ENCODE measurements at regions not wholly inside any gene's neighbourhood (a gene's known extent, or its start where the extent isn't known, plus 50 kb on each side); places are given as distances from the start of the nearest gene placed in this dataset.
A peak's percentile ranks its signal among the peaks of the same experiment; 100 is the strongest.

GRCh38 chr20:40512994-40513393, 176.0 kb downstream of the MAFB start:
- Mint-ChIP-seq H3K27me3 (no peaks in the 10 kb centered on the region), H3K36me3 (no peaks in the 10 kb centered on the region), H3K4me3 (no peak overlapping the region), H3K9me3 (peaks cover 0 to 3% (median 0%) of the 10 kb centered on the region in 7 donors), H3K4me1 (no peaks in the 10 kb centered on the region), H3K27ac (no peak overlapping the region)
- no peak for DNase-seq
- Histone ChIP-seq H3K4me3 (ENCODE audit: low read depth, low read length) (no peak overlapping the region), H3K27ac (ENCODE audit: insufficient read depth, low read length, poor library complexity, severe bottlenecking) (no peak overlapping the region), H3K36me3 (ENCODE audit: control insufficient read depth, insufficient read depth, low read length) (no peaks in the 10 kb centered on the region), H3K9me3 (ENCODE audit: control insufficient read depth in 2 of 2, low read length in 2 of 2) (no peaks in the 10 kb centered on the region), H3K4me1 (ENCODE audit: control insufficient read depth, insufficient read depth, low read length, poor library complexity, severe bottlenecking) (no peaks in the 10 kb centered on the region), H3K27me3 (ENCODE audit: control insufficient read depth, insufficient read depth, low read length) (no peaks in the 10 kb centered on the region)
- ATAC-seq (ENCODE audit: low read depth in 2 of 2): no peak

DNA sequence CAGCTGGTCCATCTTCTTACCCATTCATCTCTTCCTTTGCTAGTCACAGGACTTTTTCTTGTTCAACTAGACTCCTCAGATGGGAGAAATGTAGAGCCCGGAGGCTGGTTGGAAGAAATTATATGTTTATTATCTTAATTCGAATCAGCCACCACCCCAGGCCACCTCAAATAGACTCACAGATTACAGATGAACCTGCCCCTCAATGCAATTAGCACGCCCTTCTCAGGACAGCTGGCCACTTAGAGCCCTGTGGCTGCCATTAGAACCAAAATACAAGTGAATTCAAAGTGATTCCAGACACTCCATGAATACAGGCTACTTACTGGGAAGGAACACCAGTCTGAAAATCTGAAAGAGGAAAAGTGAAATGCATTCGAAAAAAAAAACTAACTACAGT, 176.4 kb downstream of the MAFB start:
- Histone ChIP-seq H3K4me3 (ENCODE audit: low read depth, low read length) (no peak overlapping the region), H3K27ac (ENCODE audit: insufficient read depth, low read length, poor library complexity, severe bottlenecking) (no peak overlapping the region), H3K36me3 (ENCODE audit: control insufficient read depth, insufficient read depth, low read length) (no peaks in the 10 kb centered on the region), H3K4me1 (ENCODE audit: control insufficient read depth, insufficient read depth, low read length, poor library complexity, severe bottlenecking) (no peaks in the 10 kb centered on the region), H3K27me3 (ENCODE audit: control insufficient read depth, insufficient read depth, low read length) (no peaks in the 10 kb centered on the region), H3K9me3 (ENCODE audit: control insufficient read depth in 2 of 2, low read length in 2 of 2) (no peaks in the 10 kb centered on the region)
- no peaks in the 10 kb centered on the region for H3K36me3 Mint-ChIP-seq
- H3K27ac Mint-ChIP-seq: no peak overlapping the region
- no peak for ATAC-seq (ENCODE audit: low read depth in 2 of 2)
- H3K9me3 Mint-ChIP-seq: peaks cover 0 to 3% (median 0%) of the 10 kb centered on the region in 7 donors
- H3K4me3 Mint-ChIP-seq: no peak overlapping the region
- no peak for DNase-seq
- no peaks in the 10 kb centered on the region for H3K27me3 Mint-ChIP-seq
- no peaks in the 10 kb centered on the region for H3K4me1 Mint-ChIP-seq

- no peak overlapping the region for H3K4me3 ChIP-seq (ENCODE audit: low read depth, low read length)
- H3K9me3 Mint-ChIP-seq: peaks cover 0 to 3% (median 0%) of the 10 kb centered on the region in 7 donors
- no peak overlapping the region for H3K27ac Mint-ChIP-seq
- no peaks in the 10 kb centered on the region for H3K9me3 ChIP-seq (ENCODE audit: control insufficient read depth in 2 of 2, low read length in 2 of 2)
- no peak for DNase-seq
- no peak overlapping the region for H3K27ac ChIP-seq (ENCODE audit: insufficient read depth, low read length, poor library complexity, severe bottlenecking)
- H3K4me3 Mint-ChIP-seq: no peak overlapping the region
- H3K36me3 Mint-ChIP-seq: no peaks in the 10 kb centered on the region
- H3K36me3 ChIP-seq (ENCODE audit: control insufficient read depth, insufficient read depth, low read length): no peaks in the 10 kb centered on the region
- no peak for ATAC-seq (ENCODE audit: low read depth in 2 of 2)
- no peaks in the 10 kb centered on the region for H3K4me1 Mint-ChIP-seq
- H3K27me3 ChIP-seq (ENCODE audit: control insufficient read depth, insufficient read depth, low read length): no peaks in the 10 kb centered on the region
- H3K27me3 Mint-ChIP-seq: no peaks in the 10 kb centered on the region
- no peaks in the 10 kb centered on the region for H3K4me1 ChIP-seq (ENCODE audit: control insufficient read depth, insufficient read depth, low read length, poor library complexity, severe bottlenecking)
These were observed 177.6 kb downstream of the MAFB start for GRCh38 chr20:40511478-40511877.

DNA sequence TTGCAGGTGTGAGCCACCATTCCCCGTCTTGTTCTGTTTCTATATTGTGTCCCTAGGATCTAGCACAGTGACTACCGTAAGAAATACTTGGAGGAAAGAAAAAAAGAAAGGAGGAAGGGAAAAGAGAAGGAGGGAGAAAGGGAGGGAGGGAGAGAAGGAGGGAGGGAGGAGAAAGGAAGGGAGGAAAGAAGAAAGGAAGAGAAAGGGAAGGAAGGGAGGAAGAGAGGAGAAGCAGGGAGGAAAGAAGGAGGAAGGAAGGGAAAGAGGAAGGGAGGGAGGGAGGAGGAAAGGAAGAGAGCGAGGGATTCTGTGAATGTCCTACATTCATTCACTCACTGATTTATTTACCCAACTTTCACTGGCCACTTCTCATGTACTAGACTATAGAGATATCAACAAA, 178.4 kb downstream of the MAFB start:
- no peaks in the 10 kb centered on the region for H3K27me3 ChIP-seq (ENCODE audit: control insufficient read depth, insufficient read depth, low read length)
- no peak for DNase-seq
- H3K4me3 ChIP-seq (ENCODE audit: low read depth, low read length): no peak overlapping the region
- H3K9me3 ChIP-seq (ENCODE audit: control insufficient read depth in 2 of 2, low read length in 2 of 2): no peaks in the 10 kb centered on the region
- H3K4me1 ChIP-seq (ENCODE audit: control insufficient read depth, insufficient read depth, low read length, poor library complexity, severe bottlenecking): no peaks in the 10 kb centered on the region
- H3K36me3 Mint-ChIP-seq: no peaks in the 10 kb centered on the region
- H3K36me3 ChIP-seq (ENCODE audit: control insufficient read depth, insufficient read depth, low read length): no peaks in the 10 kb centered on the region
- peaks cover 0 to 3% (median 0%) of the 10 kb centered on the region in 7 donors for H3K9me3 Mint-ChIP-seq
- H3K27ac ChIP-seq (ENCODE audit: insufficient read depth, low read length, poor library complexity, severe bottlenecking): no peak overlapping the region
- no peak overlapping the region for H3K4me3 Mint-ChIP-seq
- no peak overlapping the region for H3K27ac Mint-ChIP-seq
- no peaks in the 10 kb centered on the region for H3K4me1 Mint-ChIP-seq
- no peaks in the 10 kb centered on the region for H3K27me3 Mint-ChIP-seq
- no peak for ATAC-seq (ENCODE audit: low read depth in 2 of 2)

DNA sequence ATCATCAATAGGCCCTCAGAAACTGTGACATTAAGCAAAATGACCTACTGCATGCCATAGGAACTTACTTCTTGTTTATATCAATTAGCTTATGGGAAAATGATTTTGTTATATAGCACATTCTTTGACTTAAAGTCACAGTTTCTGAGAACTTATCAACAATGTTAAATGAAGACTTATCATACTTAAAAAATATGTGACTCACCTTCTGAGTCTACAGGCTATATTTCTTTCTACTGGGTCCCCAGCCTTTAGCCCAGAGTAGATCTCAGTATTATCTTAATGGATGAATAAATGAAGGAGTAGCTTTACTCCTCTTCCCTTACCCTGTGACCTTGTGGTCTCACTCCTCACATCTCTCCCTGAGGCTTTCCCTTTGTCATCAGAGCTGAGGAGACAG, 180.2 kb downstream of the MAFB start:
- no peak for ATAC-seq (ENCODE audit: low read depth in 2 of 2)
- no peaks in the 10 kb centered on the region for H3K36me3 ChIP-seq (ENCODE audit: control insufficient read depth, insufficient read depth, low read length)
- no peaks in the 10 kb centered on the region for H3K27me3 Mint-ChIP-seq
- DNase-seq: no peak
- H3K4me1 ChIP-seq (ENCODE audit: control insufficient read depth, insufficient read depth, low read length, poor library complexity, severe bottlenecking): no peaks in the 10 kb centered on the region
- H3K4me1 Mint-ChIP-seq: no peaks in the 10 kb centered on the region
- H3K27ac Mint-ChIP-seq: no peak overlapping the region
- H3K36me3 Mint-ChIP-seq: no peaks in the 10 kb centered on the region
- H3K9me3 ChIP-seq (ENCODE audit: control insufficient read depth in 2 of 2, low read length in 2 of 2): no peaks in the 10 kb centered on the region
- H3K27me3 ChIP-seq (ENCODE audit: control insufficient read depth, insufficient read depth, low read length): no peaks in the 10 kb centered on the region
- H3K4me3 Mint-ChIP-seq: no peak overlapping the region
- no peak overlapping the region for H3K4me3 ChIP-seq (ENCODE audit: low read depth, low read length)
- H3K27ac ChIP-seq (ENCODE audit: insufficient read depth, low read length, poor library complexity, severe bottlenecking): no peak overlapping the region
- peaks cover 0 to 2% (median 0%) of the 10 kb centered on the region in 7 donors for H3K9me3 Mint-ChIP-seq

DNA sequence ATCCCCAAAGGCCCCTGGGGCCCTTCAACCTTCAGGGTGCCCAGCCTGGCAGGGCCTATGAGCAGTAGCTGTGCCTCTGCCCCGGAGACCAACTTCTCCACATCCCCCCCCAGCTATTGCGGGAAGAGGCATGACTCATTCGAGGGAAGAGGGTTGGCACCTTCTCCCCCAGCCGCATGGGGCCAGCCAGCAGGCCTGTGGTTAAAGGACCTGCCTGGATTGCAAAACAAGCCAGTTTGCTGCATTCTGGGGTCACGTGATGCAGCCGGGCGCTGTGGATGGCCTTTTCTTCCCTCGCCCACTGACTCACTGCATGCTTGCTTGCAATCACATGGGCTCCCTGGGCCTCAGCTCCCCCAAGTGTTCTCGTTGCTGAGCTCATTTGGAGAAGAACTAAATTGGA, 182.5 kb downstream of the MAFB start:
- H3K9me3 ChIP-seq (ENCODE audit: control insufficient read depth in 2 of 2, low read length in 2 of 2): no peaks in the 10 kb centered on the region
- no peak overlapping the region for H3K27ac ChIP-seq (ENCODE audit: insufficient read depth, low read length, poor library complexity, severe bottlenecking)
- H3K4me1 ChIP-seq (ENCODE audit: control insufficient read depth, insufficient read depth, low read length, poor library complexity, severe bottlenecking): no peaks in the 10 kb centered on the region
- H3K27me3 ChIP-seq (ENCODE audit: control insufficient read depth, insufficient read depth, low read length): no peaks in the 10 kb centered on the region
- no peaks in the 10 kb centered on the region for H3K36me3 ChIP-seq (ENCODE audit: control insufficient read depth, insufficient read depth, low read length)
- H3K4me1 Mint-ChIP-seq: no peaks in the 10 kb centered on the region
- H3K9me3 Mint-ChIP-seq: peaks cover 0 to 2% (median 0%) of the 10 kb centered on the region in 7 donors
- DNase-seq (no peak), ATAC-seq (ENCODE audit: low read depth in 2 of 2) (peak; percentile 36 to 41)
- no peaks in the 10 kb centered on the region for H3K27me3 Mint-ChIP-seq
- no peak overlapping the region for H3K27ac Mint-ChIP-seq
- no peaks in the 10 kb centered on the region for H3K36me3 Mint-ChIP-seq
- no peak overlapping the region for H3K4me3 Mint-ChIP-seq
- no peak overlapping the region for H3K4me3 ChIP-seq (ENCODE audit: low read depth, low read length)

- Histone ChIP-seq H3K27ac (ENCODE audit: insufficient read depth, low read length, poor library complexity, severe bottlenecking) (no peak overlapping the region), H3K4me3 (ENCODE audit: low read depth, low read length) (no peak overlapping the region), H3K4me1 (ENCODE audit: control insufficient read depth, insufficient read depth, low read length, poor library complexity, severe bottlenecking) (no peaks in the 10 kb centered on the region), H3K9me3 (ENCODE audit: control insufficient read depth in 2 of 2, low read length in 2 of 2) (no peaks in the 10 kb centered on the region), H3K36me3 (ENCODE audit: control insufficient read depth, insufficient read depth, low read length) (no peaks in the 10 kb centered on the region), H3K27me3 (ENCODE audit: control insufficient read depth, insufficient read depth, low read length) (no peaks in the 10 kb centered on the region)
- Mint-ChIP-seq H3K27ac (no peak overlapping the region), H3K9me3 (peaks cover 0 to 3% (median 0%) of the 10 kb centered on the region in 7 donors), H3K36me3 (no peaks in the 10 kb centered on the region), H3K4me3 (no peak overlapping the region), H3K27me3 (no peaks in the 10 kb centered on the region), H3K4me1 (no peaks in the 10 kb centered on the region)
- DNase-seq (no peak), ATAC-seq (ENCODE audit: low read depth in 2 of 2) (no peak)
These were observed 185.9 kb downstream of the MAFB start for GRCh38 chr20:40503119-40503518.

GRCh38 chr20:40502576-40502975, 186.5 kb downstream of the MAFB start:
- no peaks in the 10 kb centered on the region for H3K27me3 ChIP-seq (ENCODE audit: control insufficient read depth, insufficient read depth, low read length)
- ATAC-seq (ENCODE audit: low read depth in 2 of 2) (no peak), DNase-seq (no peak)
- H3K27me3 Mint-ChIP-seq: no peaks in the 10 kb centered on the region
- peaks cover 0 to 3% (median 0%) of the 10 kb centered on the region in 7 donors for H3K9me3 Mint-ChIP-seq
- no peak overlapping the region for H3K4me3 ChIP-seq (ENCODE audit: low read depth, low read length)
- no peaks in the 10 kb centered on the region for H3K36me3 Mint-ChIP-seq
- no peak overlapping the region for H3K4me3 Mint-ChIP-seq
- no peaks in the 10 kb centered on the region for H3K4me1 ChIP-seq (ENCODE audit: control insufficient read depth, insufficient read depth, low read length, poor library complexity, severe bottlenecking)
- H3K27ac Mint-ChIP-seq: no peak overlapping the region
- H3K4me1 Mint-ChIP-seq: no peaks in the 10 kb centered on the region
- H3K9me3 ChIP-seq (ENCODE audit: control insufficient read depth in 2 of 2, low read length in 2 of 2): no peaks in the 10 kb centered on the region
- no peaks in the 10 kb centered on the region for H3K36me3 ChIP-seq (ENCODE audit: control insufficient read depth, insufficient read depth, low read length)
- H3K27ac ChIP-seq (ENCODE audit: insufficient read depth, low read length, poor library complexity, severe bottlenecking): no peak overlapping the region

Data from CD4-positive, CD25-positive, alpha-beta regulatory T cell (primary cell).